Astrocyte of the spinal cord (primary cell): ENCODE measurements at regions not wholly inside any gene's neighbourhood (a gene's known extent, or its start where the extent isn't known, plus 50 kb on each side); places are given as distances from the start of the nearest gene placed in this dataset.

ENCODE experiments used
- DNase-seq: peaks from one replicate; pipeline ENCODE4 v3.0.0; 2011; ENCODE audit warnings: low read depth, low spot score
- H3K4me3 ChIP-seq: 2 replicates; pipeline ENCODE4 v1.5.1; 2011; ENCODE audit warnings: low read depth, mild to moderate bottlenecking, low read length, moderate library complexity
- in situ Hi-C: cut with HindIII; loops from 2 replicates; pipeline ENCODE4 v1.10.0; 2017; ENCODE audit warnings: low sequenced_read_pairs
- TF ChIP-seq, protein P1 (sequence below): IDR thresholded peaks from 2 replicates; pipeline ENCODE4 v1.5.1; 2012; ENCODE audit warnings: low read depth, mild to moderate bottlenecking, low read length, inconsistent platforms

DNA sequence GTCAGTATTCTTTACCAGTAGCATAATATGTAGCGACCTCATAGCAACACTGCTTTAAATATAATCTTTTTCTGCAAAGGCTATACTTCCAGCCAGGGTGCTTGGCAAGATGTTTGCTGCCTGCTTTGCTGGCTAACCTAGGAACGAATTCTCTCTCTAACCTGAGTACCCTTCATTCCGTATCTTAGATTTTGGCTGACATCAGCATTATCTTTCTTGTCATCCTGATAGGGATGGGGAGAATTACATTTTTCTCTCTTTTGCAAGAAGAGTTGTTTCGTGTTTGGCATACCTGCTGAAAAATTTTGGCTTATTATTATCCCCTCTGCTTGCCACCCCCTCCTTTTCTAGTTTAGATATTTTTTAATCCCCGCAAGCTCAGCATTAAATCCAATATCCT lies 91.2 kb upstream of the CLMP start:
- in situ Hi-C loops = no loop called here

DNA sequence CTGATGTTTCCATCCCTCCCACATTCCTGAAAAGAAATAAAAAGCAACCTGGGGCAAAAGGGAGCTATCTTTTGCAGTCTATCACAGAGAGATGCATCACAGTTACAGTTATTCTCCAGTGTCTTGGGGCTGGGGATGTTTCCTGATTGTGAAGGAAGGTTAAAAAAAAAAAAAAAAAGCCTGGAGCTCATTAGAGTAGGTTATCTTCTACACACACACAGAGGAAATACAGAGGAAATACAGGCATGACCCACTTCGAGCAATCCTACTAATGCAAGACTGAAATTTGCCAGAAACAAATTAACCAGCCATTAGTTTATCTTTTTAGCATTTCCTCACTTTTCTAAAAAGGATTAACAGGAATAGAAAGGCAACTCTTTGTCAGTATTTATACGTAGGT lies 89.4 kb upstream of the CLMP start:
- H3K4me3 ChIP-seq = no peak overlapping the region
- DNase-seq = no peak
- TF ChIP-seq, protein P1, sequence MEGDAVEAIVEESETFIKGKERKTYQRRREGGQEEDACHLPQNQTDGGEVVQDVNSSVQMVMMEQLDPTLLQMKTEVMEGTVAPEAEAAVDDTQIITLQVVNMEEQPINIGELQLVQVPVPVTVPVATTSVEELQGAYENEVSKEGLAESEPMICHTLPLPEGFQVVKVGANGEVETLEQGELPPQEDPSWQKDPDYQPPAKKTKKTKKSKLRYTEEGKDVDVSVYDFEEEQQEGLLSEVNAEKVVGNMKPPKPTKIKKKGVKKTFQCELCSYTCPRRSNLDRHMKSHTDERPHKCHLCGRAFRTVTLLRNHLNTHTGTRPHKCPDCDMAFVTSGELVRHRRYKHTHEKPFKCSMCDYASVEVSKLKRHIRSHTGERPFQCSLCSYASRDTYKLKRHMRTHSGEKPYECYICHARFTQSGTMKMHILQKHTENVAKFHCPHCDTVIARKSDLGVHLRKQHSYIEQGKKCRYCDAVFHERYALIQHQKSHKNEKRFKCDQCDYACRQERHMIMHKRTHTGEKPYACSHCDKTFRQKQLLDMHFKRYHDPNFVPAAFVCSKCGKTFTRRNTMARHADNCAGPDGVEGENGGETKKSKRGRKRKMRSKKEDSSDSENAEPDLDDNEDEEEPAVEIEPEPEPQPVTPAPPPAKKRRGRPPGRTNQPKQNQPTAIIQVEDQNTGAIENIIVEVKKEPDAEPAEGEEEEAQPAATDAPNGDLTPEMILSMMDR = no peak
- in situ Hi-C loops = no loop called here

More for the DNA sequence above, 91.2 kb upstream of the CLMP start:
- DNase-seq = no peak
- no peak overlapping the region for H3K4me3 ChIP-seq
- TF ChIP-seq, protein P1 = no peak

DNA sequence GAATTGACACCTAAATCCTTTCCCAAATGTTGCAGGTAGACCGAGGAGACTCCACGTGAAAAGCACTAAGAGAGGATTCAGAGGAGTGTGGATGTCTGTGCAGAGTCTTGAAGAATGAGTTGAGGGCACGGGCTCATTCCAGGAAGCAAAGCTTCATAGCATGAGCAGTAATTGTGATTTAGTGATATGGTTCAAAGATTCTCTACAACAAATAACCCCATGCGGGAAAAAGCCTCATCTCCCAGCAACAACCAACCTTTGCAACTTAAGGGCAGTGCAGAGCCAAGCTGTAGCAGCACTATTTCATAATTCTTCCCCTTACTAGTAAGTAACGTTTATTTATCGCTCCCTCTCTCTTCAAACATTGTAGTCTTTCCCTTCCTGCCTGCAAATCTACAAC lies 87.5 kb upstream of the CLMP start:
- no peak overlapping the region for H3K4me3 ChIP-seq
- DNase-seq = no peak
- in situ Hi-C loops = no loop called here
- TF ChIP-seq, protein P1 = no peak

DNA sequence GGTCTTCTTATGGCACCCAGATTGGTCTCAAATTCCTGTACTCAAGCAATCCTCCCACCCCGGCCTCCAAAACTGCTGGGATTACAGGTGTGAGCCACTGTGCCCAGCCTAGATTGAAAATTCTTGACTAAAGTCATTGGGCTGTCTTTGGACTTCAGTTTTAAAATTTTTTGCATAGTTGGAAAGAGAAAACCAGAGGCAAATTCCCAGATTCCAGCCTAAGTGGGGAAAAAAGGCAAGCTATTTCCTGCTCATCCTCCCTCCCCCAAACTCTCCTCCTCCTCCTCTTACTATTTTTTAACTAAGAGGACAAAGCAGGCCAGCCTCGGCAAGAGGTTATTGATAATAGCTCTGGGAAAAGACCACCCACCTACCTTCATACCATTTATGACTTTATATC lies 78.6 kb upstream of the CLMP start:
- no peak overlapping the region for H3K4me3 ChIP-seq
- in situ Hi-C loops = loop anchor here (25.0 kb wide), 1 partner anchor 161 kb away; no protein-coding TSS in a partner anchor
- TF ChIP-seq, protein P1 = no peak
- no peak for DNase-seq

DNA sequence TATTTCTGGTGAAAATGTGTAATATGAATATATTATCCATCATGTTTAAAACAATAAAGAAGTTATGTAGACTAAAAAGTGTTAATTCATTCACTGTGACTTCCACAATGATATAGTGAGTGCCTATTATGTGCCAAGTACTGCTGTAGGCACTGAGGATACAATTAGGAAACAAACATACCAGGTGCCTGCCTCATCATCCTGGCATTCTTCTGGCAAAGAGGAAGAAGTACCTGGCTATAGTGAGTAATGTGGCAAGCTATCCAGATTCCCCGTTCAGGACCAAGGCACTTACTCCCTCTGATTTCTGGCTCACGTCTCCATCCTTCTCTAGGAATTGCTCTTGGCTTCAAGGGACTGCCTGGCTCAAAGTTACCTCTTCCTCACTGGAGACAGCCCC lies 77.5 kb upstream of the CLMP start:
- no peak overlapping the region for H3K4me3 ChIP-seq
- in situ Hi-C loops = loop anchor here (25.0 kb wide), 1 partner anchor 160 kb away; no protein-coding TSS in a partner anchor
- TF ChIP-seq, protein P1 = no peak
- DNase-seq = no peak

DNA sequence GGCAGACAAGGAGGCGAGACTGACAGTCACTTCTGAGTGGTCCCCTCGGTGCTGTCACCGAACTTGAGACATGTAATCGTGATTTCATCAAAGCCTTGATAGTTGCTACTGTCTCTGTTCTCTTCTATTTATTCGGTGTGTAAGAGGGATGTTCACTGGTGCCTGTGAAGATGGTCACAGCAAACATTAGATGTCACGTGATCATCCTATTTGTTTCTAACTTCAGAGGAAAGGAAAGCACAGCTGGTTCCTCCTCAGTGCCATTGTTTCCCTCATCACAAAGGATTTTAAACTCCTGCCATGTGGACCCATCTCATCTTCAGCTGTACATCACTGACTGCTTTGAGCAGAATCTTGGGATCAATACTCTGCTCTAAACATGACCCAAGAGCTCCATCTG lies 73.1 kb upstream of the CLMP start:
- no peak for DNase-seq
- TF ChIP-seq, protein P1 = no peak
- in situ Hi-C loops = loop anchor here (25.0 kb wide), 1 partner anchor 156 kb away; no protein-coding TSS in a partner anchor
- no peak overlapping the region for H3K4me3 ChIP-seq

DNA sequence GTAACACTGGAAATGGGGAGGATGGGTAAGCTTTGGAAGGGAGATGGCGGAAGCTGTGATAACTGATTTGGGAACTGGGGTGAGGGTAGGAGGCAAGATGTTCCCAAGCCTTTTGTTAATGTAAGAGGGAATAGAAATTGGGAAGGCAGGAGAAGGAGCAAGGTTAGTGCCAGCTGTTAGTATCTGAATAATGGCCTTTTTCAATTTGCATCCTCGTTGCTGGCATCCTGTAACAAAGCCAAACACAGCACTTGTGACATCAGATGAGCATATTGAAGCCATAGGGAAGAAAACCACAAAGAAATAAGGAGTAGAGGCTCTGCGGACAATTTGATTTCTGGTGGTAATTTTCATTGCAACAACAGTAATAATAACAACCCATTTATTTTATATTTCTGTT lies 70.9 kb upstream of the CLMP start:
- no peak for DNase-seq
- no peak overlapping the region for H3K4me3 ChIP-seq
- in situ Hi-C loops = loop anchor here (25.0 kb wide), 1 partner anchor 154 kb away; no protein-coding TSS in a partner anchor
- TF ChIP-seq, protein P1 = no peak
